ENCODE measurements at regions not wholly inside any gene's neighbourhood (a gene's known extent, or its start where the extent isn't known, plus 50 kb on each side); places are given as distances from the start of the nearest gene placed in this dataset.
"Not testable (repeated sequence)": the region's sequence is repeated elsewhere in the genome, so short reads cannot be mapped to it uniquely, and the experiment has no call there.

DNA sequence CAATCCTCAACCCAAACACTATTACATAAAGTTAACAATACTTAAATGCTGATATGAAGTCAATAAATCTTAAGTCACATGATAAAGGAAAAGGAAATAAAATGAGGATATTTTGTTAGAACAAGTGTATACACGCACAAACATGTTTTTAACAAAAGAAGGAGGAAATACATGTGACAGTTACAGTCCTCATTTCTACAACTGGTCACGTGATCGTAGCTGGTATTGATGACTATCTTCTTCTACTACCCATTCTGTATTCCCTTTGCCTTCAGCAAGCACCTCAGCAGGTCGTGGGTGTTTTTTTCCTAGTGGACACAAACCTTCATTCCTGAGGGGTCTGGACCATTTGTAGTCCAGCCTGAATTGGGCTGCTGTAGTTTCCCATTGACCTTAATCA is 610.8 kb downstream of the XPNPEP1 start:
- H2BK20ac ChIP-seq (ENCODE audit: low read depth, low read length, poor library complexity, severe bottlenecking); H3K79me2 ChIP-seq (ENCODE audit: insufficient read depth, low read length); H3K27ac Mint-ChIP-seq; H3K9me3 Mint-ChIP-seq; H3K4me2 ChIP-seq (ENCODE audit: insufficient read depth, insufficient read length, low read length); H3K18ac ChIP-seq (ENCODE audit: insufficient read length, low read depth, low read length); H3K23me2 ChIP-seq (ENCODE audit: insufficient read length, low read depth, low read length, poor library complexity, severe bottlenecking); H4K5ac ChIP-seq (ENCODE audit: insufficient read length, low read depth, low read length); H3K27me3 ChIP-seq (ENCODE audit: insufficient read depth, low read length); H4K8ac ChIP-seq (replicated peaks; ENCODE audit: insufficient read length, low read depth, low read length); H3T11ph ChIP-seq (ENCODE audit: low read length); H3K9ac ChIP-seq (ENCODE audit: extremely low read depth, insufficient read length, low read length); H3K4ac ChIP-seq (ENCODE audit: low read depth, low read length); H2BK5ac ChIP-seq (ENCODE audit: insufficient read length, low read length); H2BK15ac ChIP-seq (ENCODE audit: low read depth, low read length); H2AFZ ChIP-seq (ENCODE audit: low read length); H3K14ac ChIP-seq (ENCODE audit: insufficient read depth, low read length); H3K23ac ChIP-seq (ENCODE audit: insufficient read length, low read depth, low read length); H3K56ac ChIP-seq (ENCODE audit: insufficient read length, low read depth, low read length); H3K9me3 ChIP-seq (ENCODE audit: control insufficient read depth, low read depth, low read length); H2BK120ac ChIP-seq (ENCODE audit: low read depth, low read length, poor library complexity, severe bottlenecking); H3K27me3 Mint-ChIP-seq (ENCODE audit: low read depth); H2BK12ac ChIP-seq (ENCODE audit: insufficient read length, low read depth, low read length); H3K4me1 ChIP-seq (ENCODE audit: insufficient read depth, low read length); H3K4me3 Mint-ChIP-seq; H2AK5ac ChIP-seq (ENCODE audit: insufficient read length, low read length); H3K27ac ChIP-seq (ENCODE audit: insufficient read length, low read depth, low read length); H4K91ac ChIP-seq (ENCODE audit: insufficient read length, low read depth, low read length); H3K36me3 Mint-ChIP-seq (ENCODE audit: insufficient read depth in 1 of 3, low read depth in 3 of 3); H3K4me1 Mint-ChIP-seq; H3K79me1 ChIP-seq (ENCODE audit: insufficient read depth, low read depth, low read length, poor library complexity, severe bottlenecking); H4K20me1 ChIP-seq (ENCODE audit: control insufficient read depth, insufficient read depth, insufficient read length); DNase-seq: not testable (repeated sequence)
- WGBS (ENCODE audit: extremely low coverage, insufficient read length, low lambda C conversion rate): no CpG with 5 or more reads among the region's 4 CpGs

Data from H9 (cell line).